H1 (cell line): ENCODE measurements at regions not wholly inside any gene's neighbourhood (a gene's known extent, or its start where the extent isn't known, plus 50 kb on each side); places are given as distances from the start of the nearest gene placed in this dataset.

Experiments used
- ATF3 ChIP-seq: IDR thresholded peaks from 2 replicates; pipeline ENCODE4 v1.6.1; 2011; ENCODE audit warnings: low read depth, mild to moderate bottlenecking, low read length; ENCODE audit not compliant: insufficient read depth
- CHD7 ChIP-seq: fragments of 300-600 bp; sonication (generic); IDR thresholded peaks from 2 replicates; pipeline ENCODE4 v1.7.1; 2012; ENCODE audit warnings: low read length, moderate library complexity, mild to moderate bottlenecking, inconsistent platforms; ENCODE audit not compliant: insufficient replicate concordance
- EGR1 ChIP-seq: IDR thresholded peaks from 2 replicates; pipeline ENCODE4 v1.6.1; 2011; ENCODE audit warnings: low read depth, low read length, borderline replicate concordance
- RBBP5 ChIP-seq: IDR thresholded peaks from 2 replicates; pipeline ENCODE4 v1.7.1; 2012; ENCODE audit warnings: low read depth, mild to moderate bottlenecking, inconsistent platforms, low read length, moderate library complexity, borderline replicate concordance
- RNF2 ChIP-seq: fragments of 200-900, 300-1000 bp; sonication (generic); IDR thresholded peaks from 2 replicates; pipeline ENCODE4 v1.7.1; 2016; ENCODE audit warnings: borderline replicate concordance, low read depth, mild to moderate bottlenecking, antibody characterized with exemption, low read length; ENCODE audit not compliant: poor library complexity, severe bottlenecking; ENCODE audit errors: missing control alignments

GRCh38 chr1:65525266-65526048 is 105.0 kb downstream of the LEPR start (continued):
- TF ChIP-seq CHD7 (no peak), ATF3 (no peak), RNF2 (no peak), EGR1 (no peak), RBBP5 (0 out of 2 replicates have a peak, but pooled peaks have one; percentile 34)
